NB4 (cell line): ENCODE measurements at regions not wholly inside any gene's neighbourhood (a gene's known extent, or its start where the extent isn't known, plus 50 kb on each side); places are given as distances from the start of the nearest gene placed in this dataset.
A peak's percentile ranks its signal among the peaks of the same experiment; 100 is the strongest.

ENCODE experiments used
- CTCF ChIP-seq: IDR thresholded peaks from one replicate; pipeline ENCODE4 v1.5.1; 2012; ENCODE audit warnings: low read depth, low read length
- MAX ChIP-seq: IDR thresholded peaks from 2 replicates; pipeline ENCODE4 v1.6.1; 2011; ENCODE audit warnings: low read depth, low read length
- MYC ChIP-seq: IDR thresholded peaks from 2 replicates; pipeline ENCODE4 v1.6.1; 2011; ENCODE audit warnings: low read depth, low read length
- POLR2A ChIP-seq: IDR thresholded peaks from 2 replicates; pipeline ENCODE4 v1.6.1; 2011; ENCODE audit warnings: mild to moderate bottlenecking; ENCODE audit not compliant: insufficient read length; ENCODE audit errors: extremely low read depth

GRCh38 chr4:170259631-170260153, 169.9 kb upstream of the AADAT start:
- peak; percentile 89 for TF ChIP-seq CTCF
- TF ChIP-seq MAX = no peak
- TF ChIP-seq POLR2A = no peak
- no peak for TF ChIP-seq MYC
